WI38 (cell line): ENCODE measurements at regions not wholly inside any gene's neighbourhood (a gene's known extent, or its start where the extent isn't known, plus 50 kb on each side); places are given as distances from the start of the nearest gene placed in this dataset.
"Not testable (repeated sequence)": the region's sequence is repeated elsewhere in the genome, so short reads cannot be mapped to it uniquely, and the experiment has no call there.

Experiments used
- H3K4me3 ChIP-seq: 2 replicates; pipeline ENCODE4 v1.5.1; 2011; ENCODE audit warnings: low read depth, mild to moderate bottlenecking, control low read depth, low read length
- TF ChIP-seq, protein P1 (sequence below): IDR thresholded peaks from 2 replicates; pipeline ENCODE4 v1.5.1; 2012; ENCODE audit warnings: low read depth, mild to moderate bottlenecking, control low read depth, low read length

GRCh38 chr2:41038408-41038807 is 586.5 kb upstream of the SLC8A1 start:
- TF ChIP-seq, protein P1, sequence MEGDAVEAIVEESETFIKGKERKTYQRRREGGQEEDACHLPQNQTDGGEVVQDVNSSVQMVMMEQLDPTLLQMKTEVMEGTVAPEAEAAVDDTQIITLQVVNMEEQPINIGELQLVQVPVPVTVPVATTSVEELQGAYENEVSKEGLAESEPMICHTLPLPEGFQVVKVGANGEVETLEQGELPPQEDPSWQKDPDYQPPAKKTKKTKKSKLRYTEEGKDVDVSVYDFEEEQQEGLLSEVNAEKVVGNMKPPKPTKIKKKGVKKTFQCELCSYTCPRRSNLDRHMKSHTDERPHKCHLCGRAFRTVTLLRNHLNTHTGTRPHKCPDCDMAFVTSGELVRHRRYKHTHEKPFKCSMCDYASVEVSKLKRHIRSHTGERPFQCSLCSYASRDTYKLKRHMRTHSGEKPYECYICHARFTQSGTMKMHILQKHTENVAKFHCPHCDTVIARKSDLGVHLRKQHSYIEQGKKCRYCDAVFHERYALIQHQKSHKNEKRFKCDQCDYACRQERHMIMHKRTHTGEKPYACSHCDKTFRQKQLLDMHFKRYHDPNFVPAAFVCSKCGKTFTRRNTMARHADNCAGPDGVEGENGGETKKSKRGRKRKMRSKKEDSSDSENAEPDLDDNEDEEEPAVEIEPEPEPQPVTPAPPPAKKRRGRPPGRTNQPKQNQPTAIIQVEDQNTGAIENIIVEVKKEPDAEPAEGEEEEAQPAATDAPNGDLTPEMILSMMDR, result no peak
- H3K4me3 ChIP-seq, result no peak overlapping the region

DNA sequence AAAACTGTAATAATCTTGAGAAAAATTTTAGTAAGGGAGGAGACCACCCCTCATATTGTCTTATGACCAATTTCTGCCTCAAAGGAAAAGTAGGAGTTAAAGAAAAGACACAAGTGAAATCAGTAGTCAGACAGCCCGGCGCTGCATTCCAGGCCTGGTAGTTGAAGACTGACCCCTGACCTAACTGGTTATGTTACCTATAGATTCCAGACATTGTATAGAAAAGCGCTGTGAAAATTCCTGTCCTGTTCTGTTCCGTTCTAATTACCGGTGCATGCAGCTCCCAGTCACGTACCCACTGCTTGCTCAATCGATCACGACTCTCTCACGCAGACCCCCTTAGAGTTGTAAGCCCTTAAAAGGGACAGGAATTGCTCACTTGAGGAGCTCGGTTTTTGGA is 587.9 kb upstream of the SLC8A1 start:
- H3K4me3 ChIP-seq, result not testable (repeated sequence)

- TF ChIP-seq, protein P1, result no peak
- no peak overlapping the region for H3K4me3 ChIP-seq
Observed at GRCh38 chr2:41040782-41041520, 589.1 kb upstream of the SLC8A1 start.

- no peak overlapping the region for H3K4me3 ChIP-seq
- TF ChIP-seq, protein P1, result no peak
Observed at GRCh38 chr2:41042343-41042742, 590.5 kb upstream of the SLC8A1 start.

GRCh38 chr2:41061356-41061755 is 609.5 kb upstream of the SLC8A1 start:
- no peak overlapping the region for H3K4me3 ChIP-seq
- TF ChIP-seq, protein P1, result no peak

DNA sequence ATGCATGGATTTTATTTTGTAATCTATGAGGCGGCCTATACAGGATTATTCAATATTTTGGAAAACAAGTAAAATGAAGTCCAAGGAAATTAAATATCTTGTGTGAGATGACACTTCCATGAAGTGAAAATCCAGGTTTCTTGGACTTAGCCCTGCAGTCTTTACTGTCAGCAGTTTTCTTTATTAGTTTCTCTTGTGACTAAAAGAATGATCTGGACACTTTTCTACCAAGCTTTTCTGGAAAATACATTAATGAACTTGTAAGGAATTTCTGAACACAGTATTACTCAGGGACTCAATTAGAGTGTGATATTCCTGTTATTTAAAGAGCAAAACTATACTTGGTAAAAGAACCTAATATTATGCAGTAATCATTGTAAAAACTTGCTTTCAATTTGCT is 610.4 kb upstream of the SLC8A1 start:
- H3K4me3 ChIP-seq, result no peak overlapping the region
- TF ChIP-seq, protein P1, result no peak

- H3K4me3 ChIP-seq, result no peak overlapping the region
- TF ChIP-seq, protein P1, result no peak
Observed at GRCh38 chr2:41066168-41066567, 614.3 kb upstream of the SLC8A1 start.

DNA sequence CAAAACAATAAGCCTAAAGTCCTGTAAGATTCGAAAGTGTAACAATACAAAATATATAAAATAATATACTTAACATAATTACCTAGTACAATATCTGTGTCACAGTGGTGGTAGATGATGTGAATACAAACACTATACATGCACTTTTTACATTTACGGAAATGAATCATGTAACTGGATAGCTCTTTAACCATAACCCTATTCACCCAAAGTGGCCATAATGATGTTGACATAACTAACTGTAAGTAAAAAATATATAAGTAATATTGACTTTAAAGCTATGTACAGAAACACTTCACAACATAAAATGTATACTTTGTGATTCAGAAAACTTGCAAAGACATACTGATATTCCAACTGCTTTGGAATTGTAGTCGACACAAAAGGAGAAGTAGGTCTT is 616.9 kb upstream of the SLC8A1 start:
- TF ChIP-seq, protein P1, result no peak
- no peak overlapping the region for H3K4me3 ChIP-seq
